Gastrocnemius medialis (tissue), 4 donors: ENCODE measurements at regions not wholly inside any gene's neighbourhood (a gene's known extent, or its start where the extent isn't known, plus 50 kb on each side); places are given as distances from the start of the nearest gene placed in this dataset.

Experiments used
- CTCF ChIP-seq, 5 experiments: fragments of 450-650 bp in 3 of 5; fragments of 200-600 bp in 2 of 5; sonication (generic) in 2 of 5; IDR thresholded peaks in 4 of 5; conservative IDR thresholded peaks in 1 of 5; 1 replicate in 4 of 5; 2 replicates in 1 of 5; pipeline ENCODE4 v1.5.1; 2016 to 2019; ENCODE audit warnings: antibody characterized with exemption in 5 of 5, mild to moderate bottlenecking in 3 of 5, moderate library complexity in 3 of 5
- POLR2A ChIP-seq, 2 donors: fragments of 450-650 bp; IDR thresholded peaks; one replicate each; pipeline ENCODE4 v1.6.1; 2017; ENCODE audit warnings: antibody characterized with exemption in 2 of 2, mild to moderate bottlenecking in 2 of 2, moderate library complexity in 2 of 2

GRCh38 chr6:66145867-66146266 is 438.8 kb upstream of the EYS start:
- TF ChIP-seq POLR2A (IDR thresholded peaks at IDR 0.05) (no peak), CTCF (IDR thresholded peaks at IDR 0.05 in 4 of 5, conservative IDR thresholded peaks at IDR 0.05 in 1 of 5) (no peak)
